GM18909 (cell line): ENCODE measurements at regions not wholly inside any gene's neighbourhood (a gene's known extent, or its start where the extent isn't known, plus 50 kb on each side); places are given as distances from the start of the nearest gene placed in this dataset.
"Not testable (repeated sequence)": the region's sequence is repeated elsewhere in the genome, so short reads cannot be mapped to it uniquely, and the experiment has no call there.

Experiments used
- ATAC-seq: cut with Tn5 transposase; IDR thresholded peaks from one replicate; pipeline ENCODE4 v1.9.1; 2021; ENCODE audit warnings: mild to moderate bottlenecking; ENCODE audit not compliant: unreplicated experiment, poor library complexity

DNA sequence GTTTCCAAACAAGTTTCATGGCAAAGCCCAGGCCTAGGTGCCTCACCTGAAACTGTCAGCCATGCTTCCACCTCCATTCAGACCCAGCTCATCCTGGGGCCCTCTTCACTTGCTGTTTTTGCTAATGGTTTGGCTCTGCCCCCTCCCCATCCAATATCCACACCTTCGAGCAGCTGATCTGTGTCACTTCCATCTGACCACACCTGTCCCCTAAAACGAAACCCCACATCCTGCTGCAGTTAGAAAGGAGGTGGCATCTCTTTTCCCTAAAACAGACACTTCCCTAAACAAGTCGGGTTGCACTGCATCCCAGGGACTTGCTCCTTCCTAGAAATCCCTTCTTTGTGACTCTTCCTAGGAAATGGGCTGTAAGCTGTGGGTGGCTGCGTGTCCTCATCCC is 748.7 kb upstream of the SALL3 start:
- ATAC-seq, result no peak

GRCh38 chr18:78232196-78232595 is 747.4 kb upstream of the SALL3 start:
- no peak for ATAC-seq

GRCh38 chr18:78237864-78238263 is 741.8 kb upstream of the SALL3 start:
- no peak for ATAC-seq

GRCh38 chr18:78238404-78239089 is 741.1 kb upstream of the SALL3 start:
- no peak for ATAC-seq

DNA sequence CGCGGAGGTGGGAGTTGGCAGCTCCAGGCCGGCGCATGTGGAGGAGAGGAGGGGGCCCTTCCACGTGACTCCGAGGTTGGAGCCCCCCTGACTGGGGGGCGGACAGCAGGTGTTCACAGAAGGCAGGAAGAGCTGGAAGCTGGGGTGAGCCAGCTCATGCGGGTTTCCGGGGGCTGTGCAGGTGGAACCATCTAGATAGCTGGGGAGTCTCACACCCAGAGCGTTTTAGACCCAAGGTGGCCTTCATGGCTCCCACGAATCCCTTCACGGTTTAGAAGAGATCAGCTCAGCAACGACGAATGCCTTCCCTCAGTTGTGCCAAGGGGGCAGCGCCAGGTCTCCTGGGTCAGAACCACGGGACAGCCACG is 740.5 kb upstream of the SALL3 start:
- ATAC-seq, result no peak

DNA sequence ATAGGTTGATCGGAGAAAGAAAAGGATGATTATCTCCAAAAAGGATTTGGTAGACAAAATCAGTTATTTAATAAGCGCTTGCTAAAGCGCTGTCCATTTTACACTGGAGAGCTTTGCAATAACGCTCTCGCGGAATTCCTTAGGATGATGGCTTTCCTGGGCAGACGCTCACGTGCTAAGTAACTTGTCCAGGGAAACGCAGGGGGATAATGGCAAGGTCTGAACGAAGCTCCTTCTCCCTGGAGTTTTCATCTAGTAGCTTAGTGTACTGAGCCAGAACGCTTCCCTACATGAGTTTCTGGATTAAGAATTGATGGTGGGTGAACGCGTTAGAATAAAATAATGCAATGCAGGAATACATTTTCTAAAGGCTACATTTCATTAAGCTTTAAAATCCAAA is 739.5 kb upstream of the SALL3 start:
- ATAC-seq, result no peak

DNA sequence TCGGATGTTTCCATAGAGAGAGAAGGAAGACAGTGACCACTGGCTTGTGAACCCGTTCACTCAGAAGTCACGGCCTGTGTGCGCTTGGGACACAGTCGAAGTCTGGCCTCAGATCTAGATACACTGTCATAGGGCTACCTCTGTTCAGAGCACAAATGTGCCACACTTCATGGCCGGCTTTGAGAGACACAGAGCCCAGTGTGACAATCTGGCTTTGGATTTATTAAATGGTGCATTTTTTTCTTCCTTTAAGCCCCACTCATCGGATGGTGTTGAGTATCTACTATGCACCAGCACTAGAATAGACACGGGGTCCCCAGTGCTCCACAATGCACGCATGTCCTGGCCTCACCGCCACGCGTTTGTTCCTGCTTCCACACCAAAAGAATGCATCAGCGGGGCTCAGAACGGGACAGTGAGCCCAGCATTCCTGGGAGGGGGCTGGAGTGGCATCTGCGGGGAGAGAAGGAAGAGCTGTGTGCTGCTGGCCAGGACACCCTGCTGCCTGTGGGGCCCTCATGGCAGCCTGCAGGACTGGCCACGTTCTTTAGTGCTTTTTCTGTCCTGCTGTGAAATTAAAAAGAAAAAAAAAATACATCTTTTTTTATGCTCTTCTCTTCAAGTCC is 738.9 kb upstream of the SALL3 start:
- no peak for ATAC-seq

GRCh38 chr18:78241535-78242253 is 737.9 kb upstream of the SALL3 start:
- no peak for ATAC-seq

DNA sequence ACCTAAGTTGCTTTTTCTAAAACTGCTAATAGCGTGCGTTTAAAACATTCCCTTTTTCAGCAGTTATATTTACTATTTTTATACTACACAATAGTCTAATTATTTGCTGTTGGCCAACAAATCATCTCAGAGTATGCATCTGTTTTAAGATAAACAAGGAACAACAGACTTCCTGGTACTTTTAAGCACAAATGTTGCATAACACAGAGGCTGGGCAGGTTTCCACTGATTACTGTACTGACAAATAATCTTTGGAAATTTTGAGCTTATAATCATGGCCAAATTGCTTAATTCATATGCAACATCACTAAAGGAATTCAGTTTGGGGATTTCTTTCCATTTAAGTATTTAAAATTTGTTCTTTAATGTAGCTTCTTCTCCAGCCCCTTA is 737.4 kb upstream of the SALL3 start:
- no peak for ATAC-seq

DNA sequence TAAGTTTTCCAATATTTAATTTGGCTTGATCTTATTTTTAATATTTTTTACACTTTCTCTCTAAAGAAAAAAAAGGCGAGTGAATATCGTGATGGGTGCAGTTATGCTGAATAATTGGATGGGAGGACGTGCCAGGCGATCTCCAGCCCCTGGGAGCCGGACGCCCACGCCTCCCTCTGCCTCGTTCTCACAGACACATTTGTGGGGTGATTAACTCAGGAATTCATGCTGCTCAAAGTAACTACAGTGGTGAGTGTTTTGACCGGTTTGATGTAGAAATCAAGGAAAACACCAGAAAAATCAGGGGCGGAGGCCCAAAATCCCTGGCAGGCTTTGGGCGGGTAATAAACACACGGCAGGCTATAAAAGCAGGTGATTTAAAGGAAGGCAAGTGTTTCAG is 736.8 kb upstream of the SALL3 start:
- ATAC-seq, result no peak

DNA sequence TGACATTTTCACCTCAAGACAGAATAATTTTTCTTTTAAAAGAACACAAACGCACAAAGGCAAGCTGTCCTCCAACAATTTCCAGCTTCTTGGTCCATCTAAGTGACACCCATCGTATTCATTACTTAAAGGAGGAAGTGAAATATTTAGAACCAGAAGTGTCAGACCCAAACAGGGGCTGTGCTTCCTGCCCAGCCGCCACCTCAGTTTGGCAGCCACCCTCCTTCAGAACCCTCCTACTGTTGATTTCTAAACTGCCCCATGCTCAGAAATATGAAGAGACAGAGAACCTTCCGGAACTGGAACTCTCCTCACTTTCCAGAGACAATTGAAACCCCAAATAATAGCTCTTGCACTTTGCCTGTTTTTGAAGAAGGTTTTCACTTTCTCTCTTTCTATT is 734.8 kb upstream of the SALL3 start:
- ATAC-seq, result no peak

DNA sequence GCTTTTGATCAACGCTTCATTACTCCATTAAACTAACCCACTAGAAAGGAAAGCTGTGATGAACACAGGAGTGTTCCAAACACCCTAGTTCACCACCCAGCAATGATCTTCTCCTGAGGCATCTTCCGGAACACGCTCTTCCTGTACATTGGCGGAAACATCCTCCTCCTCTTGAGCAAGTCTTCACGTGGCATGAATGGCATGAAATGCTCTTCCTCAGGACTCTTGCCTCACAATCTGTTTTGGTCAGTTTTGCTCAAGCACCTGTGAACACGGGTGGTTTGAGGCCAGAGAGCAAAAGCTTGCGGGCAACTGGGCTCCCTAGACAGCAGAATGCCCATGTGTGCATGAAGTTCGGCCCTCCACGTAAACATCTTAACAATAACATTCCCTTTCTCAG is 734.2 kb upstream of the SALL3 start:
- ATAC-seq, result no peak

- no peak for ATAC-seq
Observed at GRCh38 chr18:78246050-78246449, 733.6 kb upstream of the SALL3 start.

DNA sequence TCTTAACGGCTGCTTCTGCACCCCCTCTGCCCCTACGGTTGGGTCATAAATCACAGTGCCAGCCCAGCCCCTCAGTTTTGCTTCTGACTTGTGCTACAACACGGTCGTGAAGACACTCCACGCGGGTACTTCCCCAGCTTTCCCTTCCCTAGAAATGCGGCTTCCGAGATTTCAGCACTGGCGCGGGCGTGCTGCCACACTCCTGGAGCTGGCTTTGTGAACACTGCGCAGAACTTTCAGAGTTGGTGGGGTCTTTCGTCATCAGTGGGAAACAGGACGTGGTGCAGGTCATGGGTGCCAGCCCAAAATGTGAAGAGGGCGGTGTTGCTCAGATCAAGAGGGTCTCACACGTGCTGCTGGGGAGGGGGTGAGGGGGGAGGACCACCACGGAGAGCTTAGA is 733.0 kb upstream of the SALL3 start:
- ATAC-seq, result no peak

GRCh38 chr18:78247615-78248289 is 731.9 kb upstream of the SALL3 start:
- ATAC-seq, result no peak

GRCh38 chr18:78255013-78255412 is 724.6 kb upstream of the SALL3 start:
- ATAC-seq, result no peak

DNA sequence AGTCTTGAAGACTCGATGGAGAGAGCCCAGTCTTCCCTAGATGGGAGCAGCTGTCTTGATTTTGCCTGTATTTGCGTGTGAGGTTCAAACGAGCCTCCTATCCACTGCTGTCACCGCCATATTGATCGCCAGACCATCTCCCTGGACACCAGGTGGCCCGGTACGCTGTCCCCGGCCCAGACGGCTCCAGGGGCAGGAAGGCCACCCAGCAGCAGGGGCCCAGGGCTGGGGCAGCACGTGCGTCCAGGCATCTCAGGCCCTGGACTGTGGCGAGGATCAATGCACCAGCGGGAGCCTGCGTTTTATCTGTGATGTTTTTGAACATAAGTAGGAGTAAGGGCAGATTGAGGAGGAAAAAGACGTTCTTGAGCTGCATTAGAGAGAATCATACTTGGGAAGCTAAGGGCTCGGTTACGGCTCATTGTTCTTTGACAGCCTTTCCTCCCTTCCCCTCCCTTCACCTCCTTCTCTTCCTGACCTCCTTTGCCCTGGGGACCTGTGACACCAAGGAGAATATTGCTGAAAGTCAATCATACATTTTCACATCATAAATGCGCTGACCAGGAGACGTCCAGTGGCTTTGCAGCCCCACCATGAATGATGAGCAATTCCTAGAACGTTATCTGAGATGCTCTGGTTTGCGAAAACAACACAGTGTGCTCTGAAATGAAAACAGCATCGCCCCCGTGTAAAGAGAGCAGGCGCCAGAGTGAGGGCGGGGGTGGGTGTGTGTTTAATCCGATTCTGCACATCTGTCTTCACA is 711.2 kb upstream of the SALL3 start:
- ATAC-seq, result no peak

DNA sequence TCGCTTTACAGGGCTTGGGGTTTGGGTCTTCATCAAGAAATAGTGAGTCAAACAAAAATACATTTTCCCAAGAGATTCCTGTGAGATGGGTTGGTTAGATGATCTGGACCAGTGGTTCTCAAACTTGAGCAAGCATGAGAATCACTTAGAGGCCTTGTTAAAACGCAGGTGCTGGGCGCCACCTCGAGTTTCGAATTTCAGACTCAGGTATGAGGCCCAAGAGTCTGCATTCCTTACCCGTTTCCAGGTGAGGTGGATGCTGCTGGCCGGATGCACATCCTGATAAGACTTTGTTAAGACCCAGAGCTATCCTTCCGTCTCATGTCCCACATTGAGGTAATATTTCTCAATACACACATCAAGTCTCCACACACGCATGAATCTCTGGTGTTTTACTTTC is 707.8 kb upstream of the SALL3 start:
- ATAC-seq, result no peak

DNA sequence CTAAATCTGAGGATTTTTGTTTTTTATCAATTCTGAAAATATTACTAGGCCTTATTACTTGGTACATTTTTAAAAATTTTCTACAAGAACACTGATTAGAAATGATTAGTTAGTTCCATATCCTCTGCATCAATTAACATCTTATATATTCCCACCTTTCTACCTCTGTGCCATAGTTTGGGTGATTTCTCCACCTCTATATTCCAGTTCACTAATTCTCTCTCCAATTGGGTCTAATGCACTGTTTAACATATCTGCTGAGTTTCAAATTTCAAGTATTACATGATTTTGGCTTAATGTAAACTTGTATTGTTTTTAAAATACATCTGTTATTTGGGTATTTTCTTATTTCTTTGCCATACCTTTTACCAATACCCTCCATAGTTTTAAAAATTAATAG is 705.7 kb upstream of the SALL3 start:
- no peak for ATAC-seq

- ATAC-seq, result not testable (repeated sequence)
Observed at GRCh38 chr18:78283425-78283824, 696.2 kb upstream of the SALL3 start.
